ENCODE measurements at regions not wholly inside any gene's neighbourhood (a gene's known extent, or its start where the extent isn't known, plus 50 kb on each side); places are given as distances from the start of the nearest gene placed in this dataset.

GRCh38 chr9:80501635-80502034, 929.9 kb downstream of the TLE4 start:
- no peak overlapping the region for H3K4me3 ChIP-seq (ENCODE audit: low read length in 2 of 2)
- H3K36me3 ChIP-seq (replicated peaks in 1 of 2; ENCODE audit: control insufficient read depth in 2 of 2, insufficient read depth in 2 of 2, low read length in 2 of 2), result no peaks in the 10 kb centered on the region

GRCh38 chr9:80500300-80500699, 928.5 kb downstream of the TLE4 start:
- no peak overlapping the region for H2BK5ac ChIP-seq (ENCODE audit: low read length)
- H4K8ac ChIP-seq (ENCODE audit: low read depth, low read length), result no peak overlapping the region
- H3K9me3 ChIP-seq (replicated peaks in 1 of 2; ENCODE audit: control insufficient read depth in 2 of 2, insufficient read depth in 1 of 2, low read depth in 1 of 2, low read length in 2 of 2), result no peaks in the 10 kb centered on the region
- H3K9ac ChIP-seq (ENCODE audit: low read depth, low read length, poor library complexity), result no peak overlapping the region
- H3K36me3 ChIP-seq (replicated peaks in 1 of 2; ENCODE audit: control insufficient read depth in 2 of 2, insufficient read depth in 2 of 2, low read length in 2 of 2), result no peaks in the 10 kb centered on the region
- H2BK15ac ChIP-seq (ENCODE audit: low read length), result no peak overlapping the region
- WGBS, 2 donors (ENCODE audit: extremely low coverage in 2 of 2, insufficient read length in 2 of 2, insufficient replicate concordance in 1 of 2), result 100% methylated on average over 1 of the region's 4 CpGs
- H2BK120ac ChIP-seq (ENCODE audit: low read depth, low read length), result no peak overlapping the region
- no peaks in the 10 kb centered on the region for H3K27me3 ChIP-seq (ENCODE audit: control insufficient read depth in 3 of 3, insufficient read depth in 3 of 3, low read depth in 1 of 3, low read length in 3 of 3)
- no peak overlapping the region for H3K4ac ChIP-seq (ENCODE audit: low read length)
- H3K4me2 ChIP-seq (ENCODE audit: insufficient read depth, low read length, poor library complexity, severe bottlenecking), result no peak overlapping the region
- H3K18ac ChIP-seq (ENCODE audit: low read length), result no peak overlapping the region
- H3K79me1 ChIP-seq (ENCODE audit: low read depth, low read length), result no peaks in the 10 kb centered on the region
- no peak overlapping the region for H3K27ac ChIP-seq (replicated peaks; ENCODE audit: low read length)
- H4K91ac ChIP-seq (ENCODE audit: low read depth, low read length, poor library complexity), result no peak overlapping the region
- H2AFZ ChIP-seq (ENCODE audit: low read length), result no peak overlapping the region
- H3K4me1 ChIP-seq (ENCODE audit: control insufficient read depth in 2 of 2, insufficient read depth in 1 of 2, low read depth in 1 of 2, low read length in 2 of 2), result peaks cover 0 to 7% of the 10 kb centered on the region in 2 donors
- no peak for DNase-seq (ENCODE audit: low spot score)
- no peak overlapping the region for H2AK5ac ChIP-seq (ENCODE audit: low read depth, low read length)
- no peak overlapping the region for H3K14ac ChIP-seq (ENCODE audit: low read length)
- H3K4me3 ChIP-seq (ENCODE audit: low read length in 2 of 2), result no peak overlapping the region
- H2BK12ac ChIP-seq (ENCODE audit: low read length), result no peak overlapping the region
- no peak overlapping the region for H3K23ac ChIP-seq (ENCODE audit: low read depth, low read length, poor library complexity)

More at GRCh38 chr9:80501635-80502034, 929.9 kb downstream of the TLE4 start:
- no peak overlapping the region for H2BK5ac ChIP-seq (ENCODE audit: low read length)
- no peak for DNase-seq (ENCODE audit: low spot score)
- no peak overlapping the region for H3K9ac ChIP-seq (ENCODE audit: low read depth, low read length, poor library complexity)
- H2BK12ac ChIP-seq (ENCODE audit: low read length), result no peak overlapping the region
- no CpG with 5 or more reads among the region's 3 CpGs for WGBS, 2 donors (ENCODE audit: extremely low coverage in 2 of 2, insufficient read length in 2 of 2, insufficient replicate concordance in 1 of 2)
- no peak overlapping the region for H3K4me2 ChIP-seq (ENCODE audit: insufficient read depth, low read length, poor library complexity, severe bottlenecking)
- H3K79me1 ChIP-seq (ENCODE audit: low read depth, low read length), result no peaks in the 10 kb centered on the region
- H3K23ac ChIP-seq (ENCODE audit: low read depth, low read length, poor library complexity), result no peak overlapping the region
- H2AFZ ChIP-seq (ENCODE audit: low read length), result no peak overlapping the region
- H4K91ac ChIP-seq (ENCODE audit: low read depth, low read length, poor library complexity), result no peak overlapping the region
- H4K8ac ChIP-seq (ENCODE audit: low read depth, low read length), result no peak overlapping the region
- H3K14ac ChIP-seq (ENCODE audit: low read length), result no peak overlapping the region
- peaks cover 0 to 7% of the 10 kb centered on the region in 2 donors for H3K4me1 ChIP-seq (ENCODE audit: control insufficient read depth in 2 of 2, insufficient read depth in 1 of 2, low read depth in 1 of 2, low read length in 2 of 2)
- no peaks in the 10 kb centered on the region for H3K9me3 ChIP-seq (replicated peaks in 1 of 2; ENCODE audit: control insufficient read depth in 2 of 2, insufficient read depth in 1 of 2, low read depth in 1 of 2, low read length in 2 of 2)
- H3K4ac ChIP-seq (ENCODE audit: low read length), result no peak overlapping the region
- no peak overlapping the region for H2BK120ac ChIP-seq (ENCODE audit: low read depth, low read length)
- H2AK5ac ChIP-seq (ENCODE audit: low read depth, low read length), result no peak overlapping the region
- H3K27me3 ChIP-seq (ENCODE audit: control insufficient read depth in 3 of 3, insufficient read depth in 3 of 3, low read depth in 1 of 3, low read length in 3 of 3), result no peaks in the 10 kb centered on the region
- no peak overlapping the region for H2BK15ac ChIP-seq (ENCODE audit: low read length)
- H3K27ac ChIP-seq (replicated peaks; ENCODE audit: low read length), result no peak overlapping the region
- H3K18ac ChIP-seq (ENCODE audit: low read length), result no peak overlapping the region

GRCh38 chr9:80498001-80498555, 926.3 kb downstream of the TLE4 start:
- H3K4ac ChIP-seq (ENCODE audit: low read length), result no peak overlapping the region
- H3K18ac ChIP-seq (ENCODE audit: low read length), result no peak overlapping the region
- H3K9me3 ChIP-seq (replicated peaks in 1 of 2; ENCODE audit: control insufficient read depth in 2 of 2, insufficient read depth in 1 of 2, low read depth in 1 of 2, low read length in 2 of 2), result no peaks in the 10 kb centered on the region
- no peak overlapping the region for H2BK15ac ChIP-seq (ENCODE audit: low read length)
- no peak overlapping the region for H2BK120ac ChIP-seq (ENCODE audit: low read depth, low read length)
- no peak for DNase-seq (ENCODE audit: low spot score)
- no peak overlapping the region for H4K91ac ChIP-seq (ENCODE audit: low read depth, low read length, poor library complexity)
- no peak overlapping the region for H3K4me3 ChIP-seq (ENCODE audit: low read length in 2 of 2)
- no peak overlapping the region for H2AK5ac ChIP-seq (ENCODE audit: low read depth, low read length)
- H3K79me1 ChIP-seq (ENCODE audit: low read depth, low read length), result no peaks in the 10 kb centered on the region
- H3K4me1 ChIP-seq (ENCODE audit: control insufficient read depth in 2 of 2, insufficient read depth in 1 of 2, low read depth in 1 of 2, low read length in 2 of 2), result peaks cover 0 to 2% of the 10 kb centered on the region in 2 donors
- no peak overlapping the region for H4K8ac ChIP-seq (ENCODE audit: low read depth, low read length)
- H3K4me2 ChIP-seq (ENCODE audit: insufficient read depth, low read length, poor library complexity, severe bottlenecking), result no peak overlapping the region
- no peak overlapping the region for H2AFZ ChIP-seq (ENCODE audit: low read length)
- no peak overlapping the region for H2BK12ac ChIP-seq (ENCODE audit: low read length)
- no peak overlapping the region for H3K9ac ChIP-seq (ENCODE audit: low read depth, low read length, poor library complexity)
- no CpG with 5 or more reads among the region's 6 CpGs for WGBS, 2 donors (ENCODE audit: extremely low coverage in 2 of 2, insufficient read length in 2 of 2, insufficient replicate concordance in 1 of 2)
- no peak overlapping the region for H3K23ac ChIP-seq (ENCODE audit: low read depth, low read length, poor library complexity)
- H2BK5ac ChIP-seq (ENCODE audit: low read length), result no peak overlapping the region
- H3K36me3 ChIP-seq (replicated peaks in 1 of 2; ENCODE audit: control insufficient read depth in 2 of 2, insufficient read depth in 2 of 2, low read length in 2 of 2), result no peaks in the 10 kb centered on the region
- no peak overlapping the region for H3K27ac ChIP-seq (replicated peaks; ENCODE audit: low read length)
- no peak overlapping the region for H3K14ac ChIP-seq (ENCODE audit: low read length)
- no peaks in the 10 kb centered on the region for H3K27me3 ChIP-seq (ENCODE audit: control insufficient read depth in 3 of 3, insufficient read depth in 3 of 3, low read depth in 1 of 3, low read length in 3 of 3)

- Histone ChIP-seq H3K23ac (ENCODE audit: low read depth, low read length, poor library complexity) (no peak overlapping the region), H4K8ac (ENCODE audit: low read depth, low read length) (no peak overlapping the region), H3K18ac (ENCODE audit: low read length) (no peak overlapping the region), H3K14ac (ENCODE audit: low read length) (no peak overlapping the region), H2BK12ac (ENCODE audit: low read length) (no peak overlapping the region), H3K4ac (ENCODE audit: low read length) (no peak overlapping the region), H4K91ac (ENCODE audit: low read depth, low read length, poor library complexity) (no peak overlapping the region), H3K27me3 (ENCODE audit: control insufficient read depth in 3 of 3, insufficient read depth in 3 of 3, low read depth in 1 of 3, low read length in 3 of 3) (no peaks in the 10 kb centered on the region), H3K27ac (replicated peaks; ENCODE audit: low read length) (no peak overlapping the region), H3K9ac (ENCODE audit: low read depth, low read length, poor library complexity) (no peak overlapping the region), H2BK120ac (ENCODE audit: low read depth, low read length) (no peak overlapping the region), H3K9me3 (replicated peaks in 1 of 2; ENCODE audit: control insufficient read depth in 2 of 2, insufficient read depth in 1 of 2, low read depth in 1 of 2, low read length in 2 of 2) (no peaks in the 10 kb centered on the region), H3K36me3 (replicated peaks in 1 of 2; ENCODE audit: control insufficient read depth in 2 of 2, insufficient read depth in 2 of 2, low read length in 2 of 2) (no peaks in the 10 kb centered on the region), H3K4me1 (ENCODE audit: control insufficient read depth in 2 of 2, insufficient read depth in 1 of 2, low read depth in 1 of 2, low read length in 2 of 2) (peaks cover 0 to 2% of the 10 kb centered on the region in 2 donors), H2AK5ac (ENCODE audit: low read depth, low read length) (no peak overlapping the region), H2BK5ac (ENCODE audit: low read length) (no peak overlapping the region), H2BK15ac (ENCODE audit: low read length) (no peak overlapping the region), H3K4me3 (ENCODE audit: low read length in 2 of 2) (no peak overlapping the region), H3K79me1 (ENCODE audit: low read depth, low read length) (no peaks in the 10 kb centered on the region), H3K4me2 (ENCODE audit: insufficient read depth, low read length, poor library complexity, severe bottlenecking) (no peak overlapping the region), H2AFZ (ENCODE audit: low read length) (no peak overlapping the region)
- WGBS, 2 donors (ENCODE audit: extremely low coverage in 2 of 2, insufficient read length in 2 of 2, insufficient replicate concordance in 1 of 2), result no CpG with 5 or more reads among the region's 12 CpGs
- no peak for DNase-seq (ENCODE audit: low spot score)
Measured at GRCh38 chr9:80496901-80497556, 925.3 kb downstream of the TLE4 start.
